ENCODE measurements at regions not wholly inside any gene's neighbourhood (a gene's known extent, or its start where the extent isn't known, plus 50 kb on each side); places are given as distances from the start of the nearest gene placed in this dataset.

DNA sequence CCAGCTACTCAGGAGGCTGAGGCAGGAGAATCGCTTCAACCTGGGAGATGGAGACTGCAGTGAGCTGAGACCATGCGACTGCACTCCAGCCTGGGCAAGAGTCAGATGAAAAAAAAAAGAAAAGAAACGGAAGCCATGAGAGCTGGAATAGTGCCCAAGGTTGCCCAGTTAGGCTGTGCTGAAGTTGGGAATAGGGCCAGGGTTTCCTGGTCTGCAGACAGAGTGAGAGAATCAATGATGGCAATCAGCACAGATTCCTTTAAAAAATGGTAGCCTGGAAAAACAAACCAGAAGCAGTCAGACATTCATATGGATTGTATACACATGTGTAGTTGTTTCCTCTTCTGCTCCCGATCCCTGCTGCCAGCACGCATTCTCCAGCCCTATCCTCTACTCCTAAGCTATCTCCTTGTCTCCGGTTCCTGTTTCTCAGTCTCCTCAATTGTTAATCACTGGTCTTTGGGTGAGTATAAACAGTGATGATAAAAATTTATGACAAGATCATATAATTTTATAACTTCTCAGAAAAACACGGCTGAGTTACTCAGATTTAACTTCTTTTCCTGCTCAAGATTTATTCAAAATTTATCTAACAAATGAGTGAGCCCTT, 316.2 kb upstream of the UMPS start:
- DNase-seq = no peak

DNA sequence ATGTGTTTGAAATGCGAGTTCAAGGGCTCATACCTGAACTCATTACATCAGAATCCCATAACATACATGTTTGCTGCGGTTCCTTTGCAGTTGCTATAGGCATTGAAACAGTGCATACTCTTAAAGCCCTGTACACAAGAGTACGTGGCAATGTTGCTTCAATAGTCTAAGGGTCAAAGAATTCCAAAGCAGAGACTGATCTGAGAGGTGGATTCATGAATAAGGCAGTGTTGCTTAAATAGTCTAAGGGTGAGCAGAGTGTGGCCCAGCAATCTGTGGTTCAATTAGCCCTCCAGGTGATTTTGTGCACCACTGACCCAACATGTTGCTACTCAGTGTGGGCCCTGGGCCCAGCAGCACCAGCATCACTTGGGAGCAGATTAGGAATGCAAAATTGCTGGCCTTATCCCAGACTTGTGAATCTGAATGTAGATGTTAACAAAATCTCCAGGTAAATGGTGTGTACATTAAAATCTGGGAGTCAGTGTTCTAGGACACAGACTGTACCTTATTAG, 314.7 kb upstream of the UMPS start:
- DNase-seq = no peak

GRCh38 chr3:124419303-124419702, 310.9 kb upstream of the UMPS start:
- no peak for DNase-seq

- DNase-seq = no peak
Measured at GRCh38 chr3:124420392-124420791, 309.9 kb upstream of the UMPS start.

DNA sequence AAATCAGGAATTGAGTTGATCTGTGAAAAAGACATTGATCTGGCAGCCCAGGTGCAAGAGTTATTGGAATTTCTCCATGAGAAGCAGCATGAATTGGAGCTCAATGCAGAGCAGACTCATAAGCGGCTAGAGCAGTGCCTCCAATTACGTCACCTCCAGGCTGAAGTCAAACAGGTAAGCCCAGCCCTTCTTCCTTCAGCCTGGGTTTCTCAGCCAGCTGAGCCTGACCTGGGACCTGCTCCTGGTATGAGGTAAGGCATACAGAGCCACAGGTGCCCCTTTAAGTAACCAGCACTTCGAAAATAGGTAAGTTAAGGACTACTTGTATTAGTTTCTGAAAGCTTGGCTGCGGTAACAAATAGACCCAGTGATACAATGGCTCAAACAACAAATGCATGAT, 307.4 kb upstream of the UMPS start:
- no peak for DNase-seq

DNA sequence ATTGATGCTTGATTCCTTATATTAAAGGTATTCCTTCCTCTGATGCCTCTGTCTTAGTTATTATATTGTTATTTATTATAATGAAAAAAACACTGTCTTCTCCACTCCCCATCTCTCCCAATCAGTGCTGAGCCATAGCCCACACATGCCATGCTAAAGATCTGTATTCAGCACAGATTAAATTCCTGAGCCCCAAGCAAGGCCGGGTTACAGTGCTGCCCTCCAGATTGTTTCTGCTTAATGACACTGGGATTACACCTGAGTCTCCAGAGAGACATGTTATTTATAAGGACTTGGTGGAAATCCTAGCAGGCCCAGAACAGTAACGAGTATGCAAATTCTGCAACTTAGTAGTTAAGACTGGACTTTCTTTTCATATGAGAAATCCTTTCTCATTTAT, 305.9 kb upstream of the UMPS start:
- no peak for DNase-seq

- no peak for DNase-seq
Measured at GRCh38 chr3:124425972-124426371, 304.3 kb upstream of the UMPS start.

DNA sequence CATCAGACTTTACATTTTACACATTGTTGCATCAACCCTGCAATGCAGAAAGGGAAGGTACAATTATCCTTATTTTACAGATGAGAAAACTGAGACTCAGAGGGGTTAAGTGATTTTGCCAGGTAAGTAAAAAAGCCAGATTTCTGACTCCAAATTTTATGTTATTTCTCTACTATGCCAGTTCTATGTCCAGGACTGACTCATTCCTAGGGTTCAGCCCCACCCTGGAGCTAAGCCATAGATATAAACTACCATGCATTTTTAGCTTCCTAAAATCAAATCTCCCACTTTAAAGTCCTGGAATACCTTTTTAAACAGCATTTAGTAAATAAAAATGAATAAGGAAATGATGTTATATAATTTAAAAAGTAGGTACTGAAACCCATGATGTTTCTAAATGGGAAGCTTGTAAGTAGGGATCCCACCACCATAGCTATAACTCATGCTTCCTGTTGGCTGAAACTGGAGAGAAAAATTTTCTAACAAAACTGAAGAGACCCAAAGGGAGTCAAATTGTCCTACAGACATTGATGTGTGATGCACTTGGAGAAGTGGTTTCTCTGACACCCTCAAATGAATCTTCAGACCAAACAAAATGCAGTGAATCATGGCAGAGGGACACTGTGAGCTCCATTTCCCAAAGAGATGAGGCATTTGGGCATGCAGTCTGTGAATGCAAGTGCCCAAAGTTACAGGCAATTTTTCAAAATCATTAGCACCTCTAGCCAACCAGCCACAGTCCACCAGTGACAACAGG, 301.7 kb upstream of the UMPS start:
- no peak for DNase-seq

- no peak for DNase-seq
Measured at GRCh38 chr3:124429129-124429815, 301.0 kb upstream of the UMPS start.

DNA sequence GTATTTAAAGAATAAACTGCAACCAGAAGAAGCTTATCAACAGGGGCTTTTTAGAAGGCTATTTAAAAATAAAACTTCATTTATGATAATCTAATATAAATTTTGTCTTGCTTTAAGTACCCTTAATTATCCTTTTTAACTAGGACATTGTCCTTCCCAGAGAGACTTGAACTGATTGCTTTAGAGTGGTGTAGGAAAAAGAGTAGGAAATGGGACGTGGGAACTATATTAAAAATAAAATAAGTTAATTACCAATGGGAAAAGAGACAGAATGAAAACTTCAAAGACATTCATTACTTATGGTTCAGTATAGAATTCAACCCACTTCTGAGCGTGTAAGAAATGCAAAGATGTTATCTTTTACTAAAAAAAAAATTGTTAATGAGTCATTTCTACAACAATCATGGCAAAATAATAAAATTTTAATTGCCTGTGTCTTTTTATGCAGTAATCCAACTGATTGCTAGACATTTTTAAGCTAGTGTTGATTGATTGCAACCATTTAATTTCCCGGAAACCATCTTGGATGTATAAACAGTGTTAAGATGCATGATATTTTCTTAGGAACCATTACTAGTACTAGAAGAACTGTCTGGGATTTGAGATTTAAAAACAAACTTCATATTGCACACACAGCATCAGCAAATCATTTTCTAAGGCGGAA, 298.8 kb upstream of the UMPS start:
- no peak for DNase-seq

- no peak for DNase-seq
Measured at GRCh38 chr3:124434176-124434575, 296.1 kb upstream of the UMPS start.

DNA sequence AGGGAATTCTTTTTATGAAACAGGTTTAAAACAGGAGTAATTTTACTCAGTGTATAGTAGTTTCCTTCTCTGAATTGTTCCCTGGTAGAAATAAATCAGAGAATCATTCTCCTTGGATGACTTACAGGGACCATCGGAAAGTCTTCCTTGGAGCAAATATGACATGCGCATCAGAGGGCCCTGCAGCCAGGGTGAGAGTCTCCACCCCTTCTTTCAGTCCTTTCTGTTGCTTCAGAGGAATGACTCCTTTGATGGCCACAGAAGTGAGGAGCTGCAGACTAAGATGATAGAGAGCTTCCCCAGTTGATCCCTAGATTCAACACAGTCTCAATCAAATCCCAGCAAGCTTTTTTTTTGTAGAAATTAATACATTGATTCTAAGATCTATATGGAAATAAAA, 294.8 kb upstream of the UMPS start:
- no peak for DNase-seq

DNA sequence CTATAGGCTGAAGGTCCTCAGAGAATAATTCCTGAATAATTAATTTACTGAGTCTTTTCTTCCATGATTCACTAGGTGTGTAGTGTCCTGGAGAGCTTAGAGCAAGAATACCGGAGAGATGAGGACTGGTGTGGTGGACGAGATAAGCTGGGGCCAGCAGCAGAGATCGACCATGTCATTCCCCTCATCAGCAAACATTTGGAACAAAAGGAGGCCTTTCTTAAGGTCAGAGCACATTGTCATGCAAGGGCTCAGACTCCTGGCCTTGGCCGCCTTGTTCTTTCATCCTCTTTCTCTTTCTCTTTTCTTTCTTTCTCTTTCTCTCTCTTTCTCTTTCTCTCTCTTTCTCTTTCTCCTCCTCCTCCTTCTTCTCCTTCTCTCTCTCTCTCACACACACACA, 291.4 kb upstream of the UMPS start:
- no peak for DNase-seq

DNA sequence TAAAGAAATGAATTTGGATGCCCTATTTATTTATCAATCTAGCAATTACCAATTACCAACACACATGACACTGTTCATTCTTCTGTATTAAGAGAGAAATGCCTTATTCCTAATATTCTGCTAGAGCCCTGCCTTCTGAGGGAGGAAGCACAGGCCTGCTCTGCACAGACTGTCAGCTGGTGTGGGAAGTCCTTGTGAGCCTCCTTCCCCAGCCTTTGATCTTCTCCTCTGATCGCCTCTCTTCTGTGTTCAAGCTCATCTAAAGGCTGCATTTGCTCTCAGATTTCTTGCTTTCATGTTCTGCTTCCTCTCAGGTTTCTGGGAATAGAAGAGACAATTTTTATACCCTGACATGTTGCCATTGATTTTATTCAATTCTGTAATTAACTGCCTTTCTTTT, 290.6 kb upstream of the UMPS start:
- DNase-seq = no peak

DNA sequence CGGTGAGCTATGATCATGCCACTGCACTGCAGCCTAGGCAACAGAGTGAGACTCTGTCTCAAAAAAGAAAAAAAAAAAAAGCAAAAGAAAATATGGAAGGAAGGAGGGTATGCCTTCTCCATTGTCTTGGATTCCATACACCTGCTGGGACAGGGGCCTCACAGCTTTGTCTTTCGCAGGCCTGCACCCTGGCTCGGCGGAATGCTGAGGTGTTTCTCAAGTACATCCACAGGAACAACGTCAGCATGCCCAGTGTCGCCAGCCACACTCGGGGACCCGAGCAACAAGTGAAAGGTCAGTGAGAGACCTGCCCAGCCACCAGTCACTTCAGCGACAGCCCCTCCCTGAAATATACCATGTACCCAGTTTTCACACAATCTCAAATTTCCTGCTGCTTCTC, 288.5 kb upstream of the UMPS start:
- no peak for DNase-seq

- DNase-seq = no peak
Measured at GRCh38 chr3:124442463-124442862, 287.8 kb upstream of the UMPS start.

DNA sequence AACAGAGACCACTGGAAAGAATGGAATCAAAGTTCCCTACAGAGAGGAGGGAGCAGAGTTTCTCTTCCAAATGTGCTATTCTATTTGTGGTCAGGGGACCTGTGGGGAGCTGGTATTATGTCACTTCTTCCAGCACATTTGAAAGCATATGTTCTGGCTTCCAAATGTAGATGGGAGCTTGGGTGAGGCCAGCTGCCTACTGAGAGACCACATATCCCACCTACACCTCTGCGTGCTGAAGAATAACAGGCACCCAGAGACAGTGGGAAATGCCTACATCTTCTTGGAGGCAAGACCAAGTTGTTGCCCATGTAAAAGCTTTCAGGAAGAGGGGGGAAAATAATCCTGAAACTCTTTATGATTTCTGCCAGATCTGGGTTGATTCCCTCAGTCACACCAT, 286.8 kb upstream of the UMPS start:
- DNase-seq = no peak

DNA sequence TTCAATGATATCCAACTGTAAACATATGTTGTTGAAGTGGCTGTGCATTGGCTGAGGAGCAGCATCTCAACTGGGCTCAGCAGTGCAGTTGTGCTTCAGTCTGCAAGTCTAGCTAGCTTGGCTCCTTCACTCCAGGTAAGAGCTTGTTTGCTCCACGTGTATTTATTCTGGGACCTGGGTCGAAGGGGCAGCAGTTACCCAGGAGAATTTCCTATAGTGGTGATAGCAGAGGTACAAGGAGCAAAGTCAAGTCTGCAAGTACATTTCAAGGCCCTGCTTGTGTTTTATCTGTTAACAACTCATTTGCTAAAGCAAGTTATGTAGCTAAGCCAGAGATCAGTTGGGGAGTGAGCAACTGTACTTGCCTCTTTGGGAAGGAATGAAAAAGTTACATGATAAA, 286.2 kb upstream of the UMPS start:
- no peak for DNase-seq

DNA sequence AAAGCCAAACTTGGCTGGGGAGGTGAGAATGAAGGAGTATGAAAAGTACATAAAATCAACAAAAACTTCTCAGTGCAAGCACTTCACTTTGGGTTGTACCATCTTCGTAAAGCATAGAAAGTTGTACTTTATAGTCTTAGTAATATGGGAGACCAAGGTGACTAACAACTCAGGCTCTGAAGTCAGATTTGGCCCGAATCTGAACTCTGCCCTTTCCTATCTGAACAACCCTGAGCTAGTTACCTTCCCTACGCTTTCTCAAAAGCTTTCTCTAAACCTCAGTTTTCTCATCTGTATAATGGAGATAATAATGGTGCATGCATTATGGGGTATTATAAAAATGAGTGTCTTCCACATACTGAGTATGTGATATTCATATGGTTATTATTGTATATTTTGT, 285.4 kb upstream of the UMPS start:
- no peak for DNase-seq

- no peak for DNase-seq
Measured at GRCh38 chr3:124447845-124448244, 282.4 kb upstream of the UMPS start.

DNA sequence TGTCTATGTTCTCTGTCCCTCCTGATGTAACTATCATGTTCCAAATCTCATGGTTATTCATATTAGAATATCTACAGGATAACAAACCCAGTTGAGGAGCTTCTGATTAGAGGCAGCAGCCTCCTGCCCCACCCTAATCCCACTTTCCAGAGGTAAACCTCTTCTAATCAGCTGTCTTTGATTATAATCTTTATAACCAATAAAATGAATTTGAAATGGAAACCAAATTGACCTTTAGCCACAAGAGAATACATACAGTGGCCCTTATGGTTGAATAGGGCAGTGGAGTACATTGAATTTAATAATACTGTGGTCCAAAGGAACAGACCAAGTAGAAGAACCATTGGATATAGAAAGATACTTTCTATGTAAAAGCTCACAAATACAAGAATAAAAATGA, 281.3 kb upstream of the UMPS start:
- no peak for DNase-seq

- no peak for DNase-seq
Measured at GRCh38 chr3:124450366-124450765, 279.9 kb upstream of the UMPS start.

DNA sequence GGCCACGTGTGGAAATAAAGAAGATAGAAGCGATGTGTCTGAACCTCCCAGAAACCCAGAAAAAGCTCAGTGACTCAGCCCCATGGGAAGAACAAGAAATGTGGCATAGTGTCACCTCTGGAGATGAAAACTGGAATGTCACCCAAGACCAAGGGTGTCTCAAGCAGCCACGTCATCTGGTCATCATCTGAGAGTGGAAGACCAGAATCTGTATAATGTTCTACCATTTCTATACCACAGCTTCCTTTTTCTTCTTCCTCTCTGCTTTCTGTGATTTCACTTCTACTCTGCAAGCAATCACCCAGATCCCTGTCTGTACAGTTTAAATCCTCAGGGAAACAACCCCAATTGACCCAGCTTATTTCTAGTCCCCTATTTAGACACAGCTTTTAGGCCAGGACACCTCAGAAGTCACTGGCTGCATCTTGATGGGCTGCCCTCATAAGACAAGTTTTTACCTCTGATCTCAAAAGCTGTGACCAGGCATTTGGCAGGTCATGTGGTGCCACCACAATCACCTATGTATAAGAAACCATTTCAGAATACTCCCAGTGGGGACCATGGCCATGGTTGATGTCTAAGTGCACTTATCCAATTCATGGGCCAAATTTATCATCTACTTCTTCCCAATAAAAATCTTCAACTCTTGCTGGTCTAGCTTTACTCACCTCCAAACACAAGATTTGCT, 278.5 kb upstream of the UMPS start:
- no peak for DNase-seq
